NCI-H1105 (cell line): ENCODE measurements at regions not wholly inside any gene's neighbourhood (a gene's known extent, or its start where the extent isn't known, plus 50 kb on each side); places are given as distances from the start of the nearest gene placed in this dataset.
"Not testable (repeated sequence)": the region's sequence is repeated elsewhere in the genome, so short reads cannot be mapped to it uniquely, and the experiment has no call there.

Experiments
- DNase-seq: peaks from one replicate; lab custom pipeline; 2025; lab: John Stamatoyannopoulos, UW

- DNase-seq: not testable (repeated sequence)
Measured at GRCh38 chr15:24311692-24312091, 363.9 kb upstream of the NPAP1 start.

GRCh38 chr15:24316326-24316725 lies 359.2 kb upstream of the NPAP1 start:
- not testable (repeated sequence) for DNase-seq

GRCh38 chr15:24318981-24319380 lies 356.6 kb upstream of the NPAP1 start:
- no peak for DNase-seq

DNA sequence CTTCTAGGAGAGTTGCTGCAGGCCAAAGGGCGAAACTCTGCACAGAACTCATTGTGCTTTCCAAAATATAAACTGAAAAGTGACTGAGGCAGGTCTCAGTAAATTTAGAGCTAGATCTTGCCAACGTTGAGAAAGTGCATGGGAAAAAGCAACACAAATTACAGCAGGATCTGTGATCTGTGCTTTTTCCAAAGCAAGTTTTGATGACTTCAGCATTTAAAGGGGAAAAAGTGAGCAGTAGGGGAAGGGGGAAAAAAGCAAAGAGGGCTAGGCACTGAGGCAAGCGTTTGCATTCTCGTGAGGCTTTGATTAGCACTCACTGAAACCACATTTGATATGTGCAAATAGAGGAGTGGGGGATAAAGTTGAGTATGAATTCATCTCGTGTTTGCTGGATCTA lies 351.5 kb upstream of the NPAP1 start:
- DNase-seq: not testable (repeated sequence)

DNA sequence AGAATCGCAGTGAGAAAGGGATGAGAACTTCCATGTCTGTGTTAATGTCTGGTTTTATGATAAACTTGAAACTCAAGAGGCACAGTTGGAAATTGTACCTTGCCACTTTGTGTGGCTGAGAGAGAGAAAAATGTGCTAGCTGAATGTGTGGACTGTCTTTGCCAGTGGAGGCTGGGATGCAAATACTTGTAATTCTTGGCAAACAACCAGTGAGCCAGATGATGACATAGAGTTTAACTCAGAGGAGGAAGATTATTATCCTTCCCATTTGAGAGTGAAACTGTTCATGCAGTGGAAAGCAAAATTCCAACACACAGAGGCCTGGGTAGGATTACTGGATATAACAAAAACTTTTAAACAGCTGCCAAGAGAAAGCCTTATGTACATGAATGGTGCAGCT lies 349.1 kb upstream of the NPAP1 start:
- not testable (repeated sequence) for DNase-seq

GRCh38 chr15:24331964-24332363 lies 343.6 kb upstream of the NPAP1 start:
- DNase-seq: not testable (repeated sequence)

DNA sequence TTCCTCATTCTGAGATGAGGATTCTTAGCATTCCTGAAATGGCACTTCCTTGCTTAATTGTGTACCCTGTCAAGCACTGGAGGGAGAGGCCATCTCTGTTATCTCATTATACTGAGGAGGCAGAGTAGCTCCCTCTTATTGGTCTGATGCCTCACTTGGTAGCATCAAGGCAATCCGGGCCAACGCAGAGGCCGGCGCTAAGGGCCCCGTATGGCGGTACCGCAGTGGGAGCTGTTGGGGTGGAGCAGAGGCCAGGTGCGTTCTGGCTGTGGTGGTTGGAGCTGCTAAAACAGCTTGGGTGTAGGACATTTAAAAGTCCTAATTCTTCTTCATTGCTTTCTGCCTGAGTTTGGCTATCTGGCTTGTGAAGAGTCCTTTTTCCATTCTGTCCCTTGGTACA lies 333.7 kb upstream of the NPAP1 start:
- DNase-seq: not testable (repeated sequence)

DNA sequence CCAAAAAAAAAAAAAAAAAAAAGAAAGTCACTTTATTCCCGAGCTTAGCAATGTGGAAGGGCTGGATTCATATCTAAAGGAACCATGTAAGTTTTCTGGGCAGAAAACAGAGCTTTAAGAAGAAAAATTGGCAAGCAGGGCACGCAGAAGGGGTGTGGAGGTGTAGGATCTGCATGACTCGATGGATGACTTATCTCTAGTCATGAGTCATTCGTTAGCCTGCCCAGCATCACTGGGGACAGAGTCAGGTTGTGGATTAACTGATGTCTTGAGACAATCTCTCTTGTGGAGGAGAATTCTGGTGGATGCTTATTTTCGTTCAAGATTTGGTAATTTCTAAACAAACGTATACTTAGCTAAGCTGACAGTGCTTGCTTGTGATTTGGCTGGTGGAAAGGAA lies 322.8 kb upstream of the NPAP1 start:
- DNase-seq: not testable (repeated sequence)

GRCh38 chr15:24381103-24381502 lies 294.5 kb upstream of the NPAP1 start:
- not testable (repeated sequence) for DNase-seq

DNA sequence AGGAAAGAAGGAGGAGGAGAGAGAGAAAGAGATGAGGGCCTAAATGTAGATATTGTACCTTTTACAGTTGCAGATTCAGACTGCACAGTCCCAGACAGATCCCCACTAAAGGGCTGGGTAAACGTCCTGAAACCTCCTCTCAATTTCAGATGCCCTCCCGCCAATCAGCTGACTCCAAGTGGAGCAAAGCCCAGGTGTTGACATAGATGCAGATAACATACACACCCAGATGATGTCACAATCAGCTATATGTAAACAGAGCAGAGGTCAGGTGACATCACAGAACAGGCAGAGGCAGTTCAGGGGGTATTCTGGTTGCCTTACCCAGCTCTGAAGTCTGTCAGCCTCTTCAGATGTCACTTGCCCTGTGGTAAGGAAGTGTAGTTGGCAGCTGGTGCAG lies 290.3 kb upstream of the NPAP1 start:
- DNase-seq: not testable (repeated sequence)

GRCh38 chr15:24394303-24394702 lies 281.3 kb upstream of the NPAP1 start:
- no peak for DNase-seq

DNA sequence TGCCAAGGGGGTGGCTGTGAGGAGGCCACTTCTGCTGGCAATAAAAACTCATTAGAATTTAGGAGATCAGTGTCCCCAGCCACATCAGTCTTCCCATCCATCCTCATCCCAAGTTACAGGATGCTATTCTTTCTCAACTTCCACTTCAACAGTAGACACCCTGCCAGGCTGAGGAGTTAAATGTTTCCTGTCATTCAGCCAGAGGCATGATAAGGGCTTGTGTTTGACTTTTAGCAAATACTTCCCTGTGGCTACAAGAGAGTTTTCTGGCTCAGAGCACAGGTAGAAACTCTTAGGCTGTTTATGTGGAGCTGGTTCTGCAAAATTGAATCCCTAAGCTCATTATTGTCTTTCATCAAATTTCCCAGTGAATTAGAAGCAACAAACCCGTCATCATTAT lies 262.9 kb upstream of the NPAP1 start:
- not testable (repeated sequence) for DNase-seq

DNA sequence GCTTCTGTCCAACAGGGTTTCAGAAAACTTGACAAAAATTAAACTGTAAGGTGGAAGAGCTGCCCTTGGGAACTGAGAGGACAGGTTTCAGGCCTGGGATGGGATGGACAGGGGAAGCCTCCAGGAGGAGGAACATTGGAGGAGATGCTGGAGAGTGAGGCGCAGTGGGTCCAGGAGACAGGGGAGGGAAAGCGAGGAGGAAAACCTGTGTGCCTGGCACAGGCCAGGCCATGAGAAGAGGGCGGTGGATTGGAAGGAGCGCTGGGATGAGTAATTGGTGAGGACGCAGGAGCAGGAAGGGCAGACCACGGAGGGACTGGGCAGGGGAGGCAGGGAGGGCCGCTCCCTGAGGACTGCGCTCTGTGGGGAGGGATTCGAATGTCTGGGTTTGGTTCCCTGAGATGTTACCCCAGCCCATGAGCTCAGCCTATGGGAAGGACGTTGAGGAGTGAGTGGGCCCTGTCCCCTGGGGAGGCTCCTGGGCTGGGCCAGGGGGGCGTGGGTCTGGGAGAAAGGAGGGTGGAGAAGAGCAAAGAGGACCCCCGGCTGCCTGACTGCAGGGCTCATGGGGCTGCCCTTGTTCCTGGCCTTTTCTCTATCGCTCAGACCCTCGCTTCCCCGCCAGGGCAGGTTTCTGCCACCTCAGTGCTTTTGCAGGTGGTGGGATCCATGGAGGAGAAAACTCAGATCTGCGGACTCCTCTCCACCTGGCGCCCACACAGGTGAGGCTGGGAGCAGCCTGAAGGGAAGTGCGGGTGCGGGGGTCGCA lies 249.1 kb upstream of the NPAP1 start:
- not testable (repeated sequence) for DNase-seq

DNA sequence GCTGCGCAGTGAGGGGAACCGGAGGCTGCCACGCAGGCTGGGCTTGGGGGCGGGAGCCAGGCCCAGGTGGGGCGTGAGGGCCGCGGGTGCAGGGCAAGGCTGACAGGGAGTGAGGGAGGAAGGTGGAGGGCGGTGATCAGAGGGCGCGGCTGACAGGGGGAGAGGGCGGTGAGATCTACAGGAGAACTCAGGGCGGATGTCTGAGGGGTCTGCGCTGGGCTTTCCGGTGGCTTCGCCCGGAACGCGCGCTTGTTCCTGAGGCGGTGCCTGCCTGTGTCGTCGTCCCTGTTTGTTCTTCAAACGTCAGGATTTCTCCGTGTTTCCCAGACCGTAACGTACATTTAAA lies 248.5 kb upstream of the NPAP1 start:
- DNase-seq: not testable (repeated sequence)

- not testable (repeated sequence) for DNase-seq
Measured at GRCh38 chr15:24435075-24435820, 240.3 kb upstream of the NPAP1 start.

DNA sequence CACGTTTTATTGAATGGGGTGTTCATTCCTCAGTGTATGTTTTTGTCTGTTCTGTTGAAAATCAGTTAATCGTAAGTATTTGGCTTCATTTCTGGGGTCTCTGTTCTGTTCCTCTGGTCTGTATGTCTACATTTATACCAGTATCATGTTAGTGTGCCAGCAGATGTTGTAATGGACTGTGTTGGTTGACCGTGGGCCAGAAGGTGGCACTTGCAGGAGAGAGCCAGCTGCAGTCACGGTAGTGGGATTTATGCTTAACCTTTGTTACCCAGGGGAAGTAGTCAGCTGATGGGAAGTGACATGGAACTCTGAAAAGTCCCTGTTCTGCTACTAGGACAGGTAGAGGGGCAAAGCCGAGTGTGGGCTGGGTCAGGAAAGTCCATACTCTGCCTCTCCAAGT lies 238.3 kb upstream of the NPAP1 start:
- not testable (repeated sequence) for DNase-seq

- DNase-seq: not testable (repeated sequence)
Measured at GRCh38 chr15:24437735-24438134, 237.8 kb upstream of the NPAP1 start.

GRCh38 chr15:24477107-24478025 lies 198.2 kb upstream of the NPAP1 start:
- DNase-seq: not testable (repeated sequence)

DNA sequence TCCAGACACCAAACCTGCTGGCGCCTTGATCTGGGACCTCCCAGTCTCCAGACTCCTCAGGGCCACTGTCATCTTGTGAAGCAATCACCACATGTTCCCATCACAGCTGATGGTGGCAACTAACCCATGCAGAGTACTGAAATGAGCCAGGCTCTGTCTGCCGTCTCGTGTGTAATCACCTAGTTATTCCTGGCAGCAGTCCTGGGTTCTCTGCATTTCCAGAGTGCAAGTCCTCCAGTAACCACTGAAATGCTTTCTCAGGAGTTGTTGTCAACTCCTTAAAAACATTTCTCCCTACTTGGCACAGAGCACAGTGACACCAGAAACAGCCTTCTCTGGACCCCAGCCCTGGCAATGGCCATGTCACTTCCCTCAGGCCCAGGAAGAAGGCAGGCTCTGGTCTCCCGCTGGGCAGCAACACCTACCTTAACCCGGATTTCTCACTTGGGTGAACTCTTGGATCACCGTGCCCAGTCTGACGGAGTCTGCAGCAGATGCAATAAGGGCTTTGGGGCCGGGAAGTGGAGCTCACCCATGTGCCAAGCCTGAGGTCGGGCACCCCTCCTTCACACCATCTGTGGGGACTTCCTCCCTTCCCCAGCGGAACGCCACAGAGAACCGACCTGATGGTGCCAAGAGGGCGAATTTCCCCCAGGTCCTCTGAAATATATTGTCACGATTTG lies 189.5 kb upstream of the NPAP1 start:
- DNase-seq: not testable (repeated sequence)

DNA sequence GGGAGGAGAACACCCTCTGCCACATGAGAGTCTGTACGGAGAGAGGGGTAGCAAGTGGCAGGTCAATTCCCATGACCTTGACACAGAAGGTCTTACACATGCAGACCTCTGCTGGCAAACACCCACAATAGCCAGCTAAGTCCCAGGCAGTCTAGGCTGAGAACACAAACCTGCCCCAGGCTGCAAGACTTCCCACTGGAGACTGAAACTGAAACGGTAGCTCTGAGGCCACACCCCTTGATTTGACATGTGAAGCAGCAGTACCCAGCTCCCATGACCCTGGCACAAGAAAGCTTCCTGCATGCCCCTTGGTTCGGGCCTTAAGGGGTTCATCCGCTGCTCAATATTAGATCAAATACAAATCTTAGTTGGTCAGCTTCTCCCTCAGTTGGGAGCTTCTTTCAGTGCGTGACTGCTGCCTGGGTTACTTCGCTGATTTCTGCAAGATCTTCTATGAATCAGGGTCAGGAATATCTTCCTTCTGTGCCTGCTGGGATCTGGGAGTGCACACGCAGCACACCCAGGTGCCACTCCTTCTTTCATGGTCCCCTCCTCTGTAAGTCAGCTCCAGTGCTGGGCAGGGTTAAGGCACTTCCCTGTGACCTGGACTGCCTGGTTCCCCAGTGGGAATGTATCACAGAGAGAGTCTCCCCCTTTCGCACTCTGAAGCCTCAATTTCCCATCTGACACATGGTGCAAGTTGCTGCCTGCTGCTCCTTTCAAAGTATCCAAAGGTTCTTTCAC lies 187.2 kb upstream of the NPAP1 start:
- DNase-seq: not testable (repeated sequence)

DNA sequence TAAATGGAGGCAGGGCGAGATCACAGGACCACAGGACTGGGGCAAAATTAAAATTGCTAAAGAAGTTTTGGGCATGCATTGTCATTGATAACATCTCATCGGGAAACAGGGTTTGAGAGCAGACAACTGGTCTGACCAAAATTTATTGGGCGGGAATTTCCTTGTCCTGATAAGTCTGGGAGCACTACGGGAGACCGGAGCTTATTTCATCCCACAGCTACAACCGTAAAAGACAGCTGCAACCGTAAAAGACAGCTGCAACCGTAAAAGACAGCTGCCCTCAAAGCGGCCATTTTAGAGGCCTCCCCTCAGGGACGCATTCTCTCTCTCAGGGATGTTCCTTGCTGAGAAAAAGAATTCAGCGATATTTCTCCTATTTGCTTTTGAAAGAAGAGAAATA lies 170.4 kb upstream of the NPAP1 start:
- DNase-seq: not testable (repeated sequence)
